Hepatocyte (in vitro differentiated cells): ENCODE measurements at regions not wholly inside any gene's neighbourhood (a gene's known extent, or its start where the extent isn't known, plus 50 kb on each side); places are given as distances from the start of the nearest gene placed in this dataset.

ENCODE experiments used
- DNase-seq: peaks from one replicate; pipeline ENCODE4 v3.0.0-alpha.2; 2016; ENCODE audit warnings: low spot score
- H2AFZ ChIP-seq: fragments of 200-600 bp; sonication (generic); 2 replicates; pipeline ENCODE4 v1.6.0; 2016; ENCODE audit warnings: antibody characterized with exemption, mild to moderate bottlenecking
- H3K27ac ChIP-seq: fragments of 200-600 bp; sonication (generic); 2 replicates; pipeline ENCODE4 v1.5.1; 2016; ENCODE audit warnings: mild to moderate bottlenecking
- H3K27me3 ChIP-seq: fragments of 200-600 bp; sonication (generic); 2 replicates; pipeline ENCODE4 v1.6.1; 2016
- H3K36me3 ChIP-seq: fragments of 200-600 bp; sonication (generic); replicated peaks from 2 replicates; pipeline ENCODE4 v1.5.1; 2016; ENCODE audit warnings: low read depth; ENCODE audit not compliant: insufficient read depth
- H3K4me1 ChIP-seq: fragments of 200-600 bp; sonication (generic); 2 replicates; pipeline ENCODE4 v1.5.1; 2016; ENCODE audit warnings: mild to moderate bottlenecking, moderate library complexity; ENCODE audit not compliant: insufficient read depth
- H3K4me2 ChIP-seq: fragments of 200-600 bp; sonication (generic); 2 replicates; pipeline ENCODE4 v1.6.0; 2016
- H3K4me3 ChIP-seq: fragments of 200-600 bp; sonication (generic); 2 replicates; pipeline ENCODE4 v1.5.1; 2016; ENCODE audit warnings: mild to moderate bottlenecking
- H3K79me2 ChIP-seq: fragments of 200-600 bp; sonication (generic); 2 replicates; pipeline ENCODE4 v1.6.0; 2017; ENCODE audit warnings: mild to moderate bottlenecking
- H3K9me2 ChIP-seq: fragments of 200-600 bp; sonication (generic); replicated peaks from 2 replicates; pipeline ENCODE4 v1.6.0; 2017; ENCODE audit warnings: mild to moderate bottlenecking; ENCODE audit not compliant: insufficient read depth
- H3K9me3 ChIP-seq: fragments of 200-600 bp; sonication (generic); 2 replicates; pipeline ENCODE4 v1.5.1; 2016; ENCODE audit warnings: low read depth, mild to moderate bottlenecking
- H4K20me1 ChIP-seq: fragments of 200-600 bp; sonication (generic); 2 replicates; pipeline ENCODE4 v1.6.0; 2016; ENCODE audit warnings: mild to moderate bottlenecking; ENCODE audit not compliant: insufficient read depth, poor library complexity, severe bottlenecking
- EZH2 ChIP-seq: fragments of 200-600 bp; sonication (generic); IDR thresholded peaks from 2 replicates; pipeline ENCODE4 v1.6.1; 2016; ENCODE audit warnings: antibody characterized with exemption, mild to moderate bottlenecking, borderline replicate concordance
- EZH2phosphoT487 ChIP-seq: fragments of 200-600 bp; sonication (generic); IDR thresholded peaks from one replicate; pipeline ENCODE4 v1.6.1; 2018; ENCODE audit warnings: antibody characterized with exemption, mild to moderate bottlenecking, low read depth, moderate library complexity; ENCODE audit not compliant: unreplicated experiment, severe bottlenecking
- WGBS: methylation state at CpG from one replicate; pipeline ENCODE4 v1.1.6; 2016; ENCODE audit warnings: low lambda C conversion rate; ENCODE audit errors: missing lambda C conversion rate; 5-methylcytosine and 5-hydroxymethylcytosine counted together
- TF ChIP-seq, protein P1 (sequence below): fragments of 200-600 bp; sonication (generic); IDR thresholded peaks from 2 replicates; pipeline ENCODE4 v1.5.1; 2016; ENCODE audit warnings: antibody characterized with exemption, mild to moderate bottlenecking; ENCODE audit not compliant: poor library complexity

DNA sequence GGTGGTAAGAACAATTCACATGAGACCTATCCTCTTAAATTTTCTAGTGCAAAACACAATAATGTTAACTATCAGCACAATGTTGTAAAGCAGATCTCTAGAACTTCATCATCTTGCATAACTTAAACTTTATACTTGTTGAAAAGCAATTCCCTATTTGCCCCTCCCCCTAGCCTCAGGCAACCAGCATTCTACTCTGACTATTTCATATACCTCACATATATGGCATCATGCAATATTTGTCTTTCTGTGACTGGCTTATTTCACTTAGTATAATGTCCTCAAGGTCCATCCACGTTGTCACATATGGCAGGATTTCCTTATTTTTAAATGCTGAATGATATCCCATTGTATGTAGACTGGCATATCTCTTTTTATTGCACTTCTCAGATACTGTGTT, 86.5 kb downstream of the STRADB start:
- Histone ChIP-seq H3K4me3 (no peak overlapping the region), H3K27ac (no peak overlapping the region), H3K27me3 (no peaks in the 10 kb centered on the region), H3K4me1 (no peaks in the 10 kb centered on the region), H4K20me1 (no peaks in the 10 kb centered on the region), H3K9me2 (no peaks in the 10 kb centered on the region), H3K4me2 (no peak overlapping the region), H3K79me2 (no peaks in the 10 kb centered on the region), H3K9me3 (no peaks in the 10 kb centered on the region), H3K36me3 (no peaks in the 10 kb centered on the region), H2AFZ (no peak overlapping the region)
- no peak for DNase-seq
- TF ChIP-seq, protein P1, sequence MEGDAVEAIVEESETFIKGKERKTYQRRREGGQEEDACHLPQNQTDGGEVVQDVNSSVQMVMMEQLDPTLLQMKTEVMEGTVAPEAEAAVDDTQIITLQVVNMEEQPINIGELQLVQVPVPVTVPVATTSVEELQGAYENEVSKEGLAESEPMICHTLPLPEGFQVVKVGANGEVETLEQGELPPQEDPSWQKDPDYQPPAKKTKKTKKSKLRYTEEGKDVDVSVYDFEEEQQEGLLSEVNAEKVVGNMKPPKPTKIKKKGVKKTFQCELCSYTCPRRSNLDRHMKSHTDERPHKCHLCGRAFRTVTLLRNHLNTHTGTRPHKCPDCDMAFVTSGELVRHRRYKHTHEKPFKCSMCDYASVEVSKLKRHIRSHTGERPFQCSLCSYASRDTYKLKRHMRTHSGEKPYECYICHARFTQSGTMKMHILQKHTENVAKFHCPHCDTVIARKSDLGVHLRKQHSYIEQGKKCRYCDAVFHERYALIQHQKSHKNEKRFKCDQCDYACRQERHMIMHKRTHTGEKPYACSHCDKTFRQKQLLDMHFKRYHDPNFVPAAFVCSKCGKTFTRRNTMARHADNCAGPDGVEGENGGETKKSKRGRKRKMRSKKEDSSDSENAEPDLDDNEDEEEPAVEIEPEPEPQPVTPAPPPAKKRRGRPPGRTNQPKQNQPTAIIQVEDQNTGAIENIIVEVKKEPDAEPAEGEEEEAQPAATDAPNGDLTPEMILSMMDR = no peak
- TF ChIP-seq EZH2 (no peak), EZH2phosphoT487 (no peak)
- 70% methylated on average over 1 of the region's 1 CpG for WGBS

DNA sequence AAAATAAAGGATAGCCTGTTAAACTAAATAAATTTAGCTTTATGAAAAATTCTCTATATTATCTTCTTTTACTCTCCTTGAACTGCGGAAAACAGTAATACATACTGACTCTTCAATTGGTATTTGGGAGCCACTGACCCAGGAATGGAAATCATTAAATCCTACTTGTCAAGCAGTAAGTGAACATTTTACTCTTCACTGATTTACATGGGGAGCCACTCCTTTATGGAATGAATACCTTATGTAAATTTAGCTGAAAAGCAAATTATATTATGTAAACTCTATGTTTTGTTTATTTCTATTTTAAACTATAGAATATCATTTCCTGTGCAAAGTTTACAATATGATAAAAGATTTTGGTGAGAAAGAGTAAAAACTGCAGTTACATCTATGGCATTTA, 85.2 kb downstream of the STRADB start:
- Histone ChIP-seq H3K27ac (no peak overlapping the region), H3K9me3 (no peaks in the 10 kb centered on the region), H3K79me2 (no peaks in the 10 kb centered on the region), H3K36me3 (no peaks in the 10 kb centered on the region), H2AFZ (no peak overlapping the region), H4K20me1 (no peaks in the 10 kb centered on the region), H3K27me3 (no peaks in the 10 kb centered on the region), H3K4me2 (no peak overlapping the region), H3K9me2 (no peaks in the 10 kb centered on the region), H3K4me1 (no peaks in the 10 kb centered on the region), H3K4me3 (no peak overlapping the region)
- DNase-seq = no peak
- 91% methylated on average over 1 of the region's 1 CpG for WGBS
- no peak for TF ChIP-seq EZH2phosphoT487
- TF ChIP-seq EZH2 = no peak
- TF ChIP-seq, protein P1 = no peak

DNA sequence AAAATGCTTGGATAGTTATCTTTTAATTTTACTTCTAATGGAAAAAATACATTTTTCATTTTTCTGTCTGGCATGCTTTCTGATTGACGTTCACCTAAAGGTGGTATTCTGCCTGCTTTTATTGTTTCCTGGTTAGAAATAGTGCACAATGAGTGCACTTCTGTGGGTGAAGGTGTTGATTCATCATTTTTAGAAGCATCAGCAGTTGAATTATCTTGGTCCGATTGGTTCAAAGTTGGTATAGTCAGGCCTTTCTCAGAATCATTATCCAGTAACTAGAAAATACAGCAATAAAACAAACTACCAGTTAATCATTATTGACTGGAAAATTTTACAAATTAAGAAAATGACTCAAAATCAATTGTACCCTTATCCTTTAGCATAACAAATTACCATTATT, 84.5 kb downstream of the STRADB start:
- Histone ChIP-seq H3K27ac (no peak overlapping the region), H3K27me3 (no peaks in the 10 kb centered on the region), H3K4me2 (no peak overlapping the region), H4K20me1 (no peaks in the 10 kb centered on the region), H3K4me1 (no peaks in the 10 kb centered on the region), H3K36me3 (no peaks in the 10 kb centered on the region), H3K4me3 (no peak overlapping the region), H2AFZ (no peak overlapping the region), H3K79me2 (no peaks in the 10 kb centered on the region), H3K9me2 (no peaks in the 10 kb centered on the region), H3K9me3 (no peaks in the 10 kb centered on the region)
- TF ChIP-seq, protein P1 = no peak
- no peak for TF ChIP-seq EZH2
- no peak for TF ChIP-seq EZH2phosphoT487
- DNase-seq = no peak
- 88% methylated on average over 2 of the region's 2 CpGs for WGBS

DNA sequence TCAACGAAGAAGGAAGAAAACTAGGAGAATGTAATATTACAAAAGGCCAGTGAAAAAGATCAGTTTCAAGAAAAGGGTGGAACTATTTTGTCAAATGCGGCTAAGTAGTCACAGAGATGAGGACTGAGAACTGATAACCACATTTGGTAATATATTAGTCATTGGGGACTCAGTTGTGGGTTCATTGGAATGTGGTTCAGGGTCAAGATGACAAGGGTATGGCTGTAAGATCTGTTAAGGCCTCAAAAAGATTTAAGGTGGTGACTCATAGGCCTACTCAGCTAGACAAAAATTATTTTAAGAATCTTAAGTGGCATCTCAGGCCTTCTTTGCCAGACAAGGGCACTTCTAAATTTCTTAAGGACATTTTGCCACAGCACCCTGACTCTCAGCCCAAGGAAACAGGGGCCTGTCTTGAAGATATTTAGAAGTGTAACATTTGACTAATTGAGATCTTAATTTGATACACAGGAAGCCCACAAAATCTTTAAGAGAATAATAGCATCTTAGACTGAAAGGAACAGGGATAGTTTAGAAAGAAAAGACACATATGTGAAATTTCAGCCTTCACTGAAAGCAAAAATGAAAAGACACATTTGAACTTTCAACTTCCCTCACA, 81.3 kb downstream of the STRADB start:
- no peaks in the 10 kb centered on the region for H3K9me2 ChIP-seq
- no peaks in the 10 kb centered on the region for H3K27me3 ChIP-seq
- no peaks in the 10 kb centered on the region for H3K36me3 ChIP-seq
- H4K20me1 ChIP-seq = no peaks in the 10 kb centered on the region
- DNase-seq = no peak
- no peak overlapping the region for H2AFZ ChIP-seq
- no peaks in the 10 kb centered on the region for H3K4me1 ChIP-seq
- H3K4me2 ChIP-seq = no peak overlapping the region
- no peak for TF ChIP-seq EZH2
- TF ChIP-seq, protein P1 = no peak
- TF ChIP-seq EZH2phosphoT487 = no peak
- no peak overlapping the region for H3K4me3 ChIP-seq
- no peak overlapping the region for H3K27ac ChIP-seq
- H3K9me3 ChIP-seq = no peaks in the 10 kb centered on the region
- WGBS = 81% methylated on average over 2 of the region's 2 CpGs
- no peaks in the 10 kb centered on the region for H3K79me2 ChIP-seq
